SH-SY5Y (cell line): ENCODE measurements at regions not wholly inside any gene's neighbourhood (a gene's known extent, or its start where the extent isn't known, plus 50 kb on each side); places are given as distances from the start of the nearest gene placed in this dataset.

ENCODE experiments used
- GATA2 ChIP-seq: IDR thresholded peaks from 2 replicates; pipeline ENCODE4 v1.6.1; 2011; ENCODE audit warnings: mild to moderate bottlenecking, low read depth, low read length
- GATA3 ChIP-seq: IDR thresholded peaks from 2 replicates; pipeline ENCODE4 v1.6.1; 2011; ENCODE audit warnings: low read depth, mild to moderate bottlenecking, low read length, moderate library complexity

- TF ChIP-seq GATA3 (no peak), GATA2 (no peak)
These were observed 105.4 kb upstream of the TLK1 start for GRCh38 chr2:171266102-171266501.

GRCh38 chr2:171260471-171261424 lies 100.1 kb upstream of the TLK1 start:
- no peak for TF ChIP-seq GATA2
- no peak for TF ChIP-seq GATA3

- no peak for TF ChIP-seq GATA2
- no peak for TF ChIP-seq GATA3
These were observed 94.0 kb upstream of the TLK1 start for GRCh38 chr2:171254666-171255065.

- TF ChIP-seq GATA3, result no peak
- TF ChIP-seq GATA2, result no peak
These were observed 93.4 kb upstream of the TLK1 start for GRCh38 chr2:171253900-171254650.

GRCh38 chr2:171253279-171253678 lies 92.6 kb upstream of the TLK1 start:
- TF ChIP-seq GATA3 (no peak), GATA2 (no peak)

- TF ChIP-seq GATA3 (no peak), GATA2 (no peak)
These were observed 89.0 kb upstream of the TLK1 start for GRCh38 chr2:171249689-171250088.

GRCh38 chr2:171247741-171248662 lies 87.3 kb upstream of the TLK1 start:
- TF ChIP-seq GATA3, result no peak
- no peak for TF ChIP-seq GATA2

- TF ChIP-seq GATA2 (no peak), GATA3 (no peak)
These were observed 84.5 kb upstream of the TLK1 start for GRCh38 chr2:171244970-171245782.

GRCh38 chr2:171244466-171244969 lies 83.8 kb upstream of the TLK1 start:
- TF ChIP-seq GATA3 (no peak), GATA2 (no peak)

- TF ChIP-seq GATA3 (no peak), GATA2 (no peak)
These were observed 81.1 kb upstream of the TLK1 start for GRCh38 chr2:171241771-171242170.

- TF ChIP-seq GATA3 (no peak), GATA2 (no peak)
These were observed 78.3 kb upstream of the TLK1 start for GRCh38 chr2:171238946-171239345.

- TF ChIP-seq GATA3 (no peak), GATA2 (no peak)
These were observed 77.2 kb upstream of the TLK1 start for GRCh38 chr2:171237751-171238505.
